Caco-2 (cell line): ENCODE measurements at regions not wholly inside any gene's neighbourhood (a gene's known extent, or its start where the extent isn't known, plus 50 kb on each side); places are given as distances from the start of the nearest gene placed in this dataset.
"Not testable (repeated sequence)": the region's sequence is repeated elsewhere in the genome, so short reads cannot be mapped to it uniquely, and the experiment has no call there.

Experiments
- BruUV-seq: library from RNA; stranded (reverse); fragments of 400-500 nt; replicated peaks from 2 replicates; lab custom pipeline; 2021; lab: Mats Ljungman, UMichigan
- CTCF ChIA-PET: fragments of 300-600 bp; sonication (Branson Sonifier 250); formaldehyde crosslinking; loops from one replicate; lab custom pipeline; 2022; ENCODE audit warnings: antibody characterized with exemption; lab: Charles Lee
- POLR2A ChIA-PET: fragments of 300-600 bp; sonication (Branson Sonifier 250); formaldehyde crosslinking; loops from one replicate; lab custom pipeline; 2022; ENCODE audit warnings: antibody characterized with exemption; lab: Charles Lee
- DNase-seq, 2 experiments: peaks; one replicate each; pipeline versions ENCODE4 v3.0.0 to v3.0.0-alpha.2; 2020 to 2022
- H3K27me3 ChIP-seq: replicated peaks from 2 replicates; pipeline ENCODE4 v1.6.0; 2011; ENCODE audit warnings: low read length; ENCODE audit not compliant: control insufficient read depth, insufficient read depth
- H3K36me3 ChIP-seq: 2 replicates; pipeline ENCODE4 v1.5.1; 2011; ENCODE audit warnings: low read length; ENCODE audit not compliant: control insufficient read depth, insufficient read depth
- H3K4me1 ChIP-seq: fragments of 250-450 bp; sonication (Bioruptor Pico); 2 replicates; pipeline ENCODE4 v1.5.1; 2020; ENCODE audit warnings: mild to moderate bottlenecking
- H3K4me3 ChIP-seq: 2 replicates; pipeline ENCODE4 v1.5.1; 2011; ENCODE audit warnings: low read depth, mild to moderate bottlenecking, control low read depth, low read length
- H3K9me3 ChIP-seq: fragments of 250-450 bp; sonication (Bioruptor Pico); 2 replicates; pipeline ENCODE4 v1.5.1; 2020; ENCODE audit warnings: mild to moderate bottlenecking, moderate library complexity
- H3K27ac Mint-ChIP-seq: one replicate; pipeline ENCODE4 v1.8.0; 2022; ENCODE audit warnings: mixed read lengths; ENCODE audit not compliant: unreplicated experiment
- H3K27me3 Mint-ChIP-seq: one replicate; pipeline ENCODE4 v1.8.0; 2022; ENCODE audit warnings: mixed read lengths; ENCODE audit not compliant: insufficient read depth, unreplicated experiment
- H3K36me3 Mint-ChIP-seq: one replicate; pipeline ENCODE4 v1.8.0; 2022; ENCODE audit warnings: mild to moderate bottlenecking, mixed read lengths; ENCODE audit not compliant: insufficient read depth, unreplicated experiment
- H3K4me1 Mint-ChIP-seq: one replicate; pipeline ENCODE4 v1.8.0; 2022; ENCODE audit warnings: low read depth, mixed read lengths; ENCODE audit not compliant: unreplicated experiment
- H3K4me3 Mint-ChIP-seq: one replicate; pipeline ENCODE4 v1.8.0; 2022; ENCODE audit warnings: mild to moderate bottlenecking, moderate library complexity, mixed read lengths; ENCODE audit not compliant: unreplicated experiment
- H3K9me3 Mint-ChIP-seq: one replicate; pipeline ENCODE4 v1.8.0; 2022; ENCODE audit warnings: mixed read lengths; ENCODE audit not compliant: unreplicated experiment
- CTCF ChIP-seq, 2 experiments: fragments of 200-600 bp in 1 of 2; IDR thresholded peaks; 1 replicate in 1 of 2; 2 replicates in 1 of 2; pipeline versions ENCODE4 v1.5.1 to v1.8.0; 2011 to 2022; ENCODE audit warnings: antibody characterized with exemption in 1 of 2, control low read depth in 1 of 2, inconsistent platforms in 1 of 2, low read depth in 1 of 2, low read length in 1 of 2, mild to moderate bottlenecking in 1 of 2, moderate library complexity in 1 of 2; ENCODE audit not compliant: insufficient read depth in 1 of 2, severe bottlenecking in 1 of 2, unreplicated experiment in 1 of 2
- intact Hi-C: fragments of 100-400 bp; cut with micrococcal nuclease; formaldehyde crosslinking; loops from one replicate; pipeline ENCODE4 v1.10.0; 2022; ENCODE audit not compliant: unreplicated experiment

DNA sequence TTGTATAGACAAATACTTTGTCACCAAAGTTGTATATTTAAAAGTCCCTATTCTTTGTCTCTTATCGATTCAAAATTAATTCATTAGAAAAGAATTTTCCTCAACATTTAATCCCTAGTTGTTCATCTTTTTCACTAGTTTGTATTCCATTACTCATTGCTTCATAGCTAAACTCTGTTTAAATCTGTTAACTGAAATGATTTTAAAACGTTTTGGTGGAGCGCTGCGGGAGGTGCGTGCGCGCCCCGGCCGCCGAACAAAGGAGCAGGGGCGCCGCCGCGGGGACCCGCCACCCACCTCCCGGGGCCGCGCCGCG lies 56.4 kb upstream of the GOLGA8A start:
- Mint-ChIP-seq H3K9me3 (peaks cover 10% of the 10 kb centered on the region), H3K4me1 (no peaks in the 10 kb centered on the region), H3K36me3 (no peaks in the 10 kb centered on the region), H3K27ac (no peak overlapping the region), H3K27me3 (peaks cover 5% of the 10 kb centered on the region), H3K4me3 (no peak overlapping the region)
- DNase-seq, result no peak
- H3K4me1 ChIP-seq, result no peaks in the 10 kb centered on the region
- intact Hi-C loops, result no loop called here
- ChIA-PET CTCF (no interaction called here), POLR2A (no interaction called here)
- no peak overlapping the region for H3K4me3 ChIP-seq
- no peaks in the 10 kb centered on the region for H3K36me3 ChIP-seq
- H3K9me3 ChIP-seq, result no peaks in the 10 kb centered on the region
- TF ChIP-seq CTCF (IDR thresholded peaks at IDR 0.05; ENCODE audit: insufficient read depth in 1 of 2, low read depth in 1 of 2, low read length in 1 of 2, severe bottlenecking in 1 of 2, unreplicated experiment in 1 of 2), result no peak
- no TSS peak for BruUV-seq
- no peaks in the 10 kb centered on the region for H3K27me3 ChIP-seq

DNA sequence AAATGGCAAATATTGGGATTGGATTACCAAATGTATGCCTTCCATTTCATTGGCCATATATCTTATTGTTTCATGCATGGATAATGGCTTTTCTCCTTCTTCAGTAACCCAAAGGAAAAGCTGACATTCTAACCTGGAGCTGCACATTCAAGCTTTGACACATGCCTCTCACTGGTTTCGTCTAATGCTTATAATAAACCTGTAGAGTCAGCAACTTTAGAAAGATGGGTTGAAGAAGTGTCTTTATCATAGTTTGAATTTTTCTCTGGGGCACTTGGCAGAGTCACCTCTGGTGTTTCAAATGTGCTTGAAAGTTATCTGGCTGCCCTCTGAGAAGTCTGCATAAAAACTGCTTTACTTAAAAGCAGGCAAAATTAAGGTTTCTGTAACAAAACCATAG lies 55.4 kb upstream of the GOLGA8A start:
- Histone ChIP-seq H3K36me3 (no peaks in the 10 kb centered on the region), H3K27me3 (no peaks in the 10 kb centered on the region), H3K9me3 (no peaks in the 10 kb centered on the region), H3K4me3 (no peak overlapping the region), H3K4me1 (no peaks in the 10 kb centered on the region)
- no TSS peak for BruUV-seq
- no peak overlapping the region for H3K4me3 Mint-ChIP-seq
- H3K36me3 Mint-ChIP-seq, result no peaks in the 10 kb centered on the region
- peaks cover 10% of the 10 kb centered on the region for H3K9me3 Mint-ChIP-seq
- intact Hi-C loops, result no loop called here
- CTCF ChIA-PET, result no interaction called here
- no peak for TF ChIP-seq CTCF (IDR thresholded peaks at IDR 0.05; ENCODE audit: insufficient read depth in 1 of 2, low read depth in 1 of 2, low read length in 1 of 2, severe bottlenecking in 1 of 2, unreplicated experiment in 1 of 2)
- POLR2A ChIA-PET, result no interaction called here
- no peak for DNase-seq
- H3K4me1 Mint-ChIP-seq, result no peaks in the 10 kb centered on the region
- H3K27me3 Mint-ChIP-seq, result peaks cover 4% of the 10 kb centered on the region
- H3K27ac Mint-ChIP-seq, result no peak overlapping the region

DNA sequence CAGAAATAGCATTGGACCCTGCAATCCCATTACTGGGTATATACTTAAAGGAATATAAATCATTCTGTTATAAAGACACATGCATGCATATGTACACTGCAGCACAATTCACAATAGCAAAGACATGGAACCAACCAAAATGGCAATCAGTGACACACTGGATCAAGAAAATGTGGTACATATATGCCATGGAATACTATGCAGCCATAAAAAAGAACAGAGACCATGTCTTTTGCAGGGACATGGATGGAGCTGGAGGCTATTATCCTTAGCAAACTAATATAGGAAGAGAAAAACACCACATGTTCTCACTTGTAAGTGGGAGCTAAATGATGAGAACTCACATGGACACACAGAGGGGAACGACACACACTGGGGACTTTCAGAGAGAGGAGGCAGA lies 53.9 kb upstream of the GOLGA8A start:
- H3K9me3 Mint-ChIP-seq, result peaks cover 10% of the 10 kb centered on the region
- H3K27me3 ChIP-seq, H3K27me3 Mint-ChIP-seq, H3K27ac Mint-ChIP-seq, H3K9me3 ChIP-seq, H3K36me3 Mint-ChIP-seq, H3K4me3 Mint-ChIP-seq, DNase-seq, H3K4me1 Mint-ChIP-seq, H3K4me3 ChIP-seq, intact Hi-C loops, BruUV-seq, POLR2A ChIA-PET, H3K36me3 ChIP-seq, H3K4me1 ChIP-seq, CTCF ChIA-PET: not testable (repeated sequence)
